ENCODE measurements at regions not wholly inside any gene's neighbourhood (a gene's known extent, or its start where the extent isn't known, plus 50 kb on each side); places are given as distances from the start of the nearest gene placed in this dataset.

GRCh38 chrX:148371291-148371690 is 129.1 kb upstream of the AFF2 start:
- DNase-seq = no peak

GRCh38 chrX:148372925-148373324 is 127.5 kb upstream of the AFF2 start:
- no peak for DNase-seq

GRCh38 chrX:148376342-148376741 is 124.1 kb upstream of the AFF2 start:
- no peak for DNase-seq

GRCh38 chrX:148380107-148380506 is 120.3 kb upstream of the AFF2 start:
- DNase-seq = no peak

GRCh38 chrX:148380650-148381561 is 119.5 kb upstream of the AFF2 start:
- peak; percentile 78 to 81 for DNase-seq

- peak in 1 of 2 experiments; percentile 1 for DNase-seq
These were observed 118.8 kb upstream of the AFF2 start for GRCh38 chrX:148381603-148382002.

- no peak for DNase-seq
These were observed 117.4 kb upstream of the AFF2 start for GRCh38 chrX:148382983-148383382.

GRCh38 chrX:148385471-148385870 is 114.9 kb upstream of the AFF2 start:
- DNase-seq = no peak

- no peak for DNase-seq
These were observed 110.8 kb upstream of the AFF2 start for GRCh38 chrX:148389629-148390028.

- DNase-seq = no peak
These were observed 88.4 kb upstream of the AFF2 start for GRCh38 chrX:148412006-148412405.

GRCh38 chrX:148416142-148416541 is 84.3 kb upstream of the AFF2 start:
- no peak for DNase-seq

- DNase-seq = no peak
These were observed 83.5 kb upstream of the AFF2 start for GRCh38 chrX:148416931-148417330.

GRCh38 chrX:148417934-148418333 is 82.5 kb upstream of the AFF2 start:
- no peak for DNase-seq

GRCh38 chrX:148422526-148422925 is 77.9 kb upstream of the AFF2 start:
- no peak for DNase-seq

GRCh38 chrX:148424570-148424969 is 75.8 kb upstream of the AFF2 start:
- DNase-seq = no peak

GRCh38 chrX:148426467-148426866 is 74.0 kb upstream of the AFF2 start:
- no peak for DNase-seq

GRCh38 chrX:148441387-148441786 is 59.0 kb upstream of the AFF2 start:
- no peak for DNase-seq

- DNase-seq = no peak
These were observed 57.2 kb upstream of the AFF2 start for GRCh38 chrX:148443216-148443615.

GRCh38 chrX:148448686-148449085 is 51.7 kb upstream of the AFF2 start:
- DNase-seq = no peak

All from Kasumi-1 (cell line).